ENCODE measurements at regions not wholly inside any gene's neighbourhood (a gene's known extent, or its start where the extent isn't known, plus 50 kb on each side); places are given as distances from the start of the nearest gene placed in this dataset.

DNA sequence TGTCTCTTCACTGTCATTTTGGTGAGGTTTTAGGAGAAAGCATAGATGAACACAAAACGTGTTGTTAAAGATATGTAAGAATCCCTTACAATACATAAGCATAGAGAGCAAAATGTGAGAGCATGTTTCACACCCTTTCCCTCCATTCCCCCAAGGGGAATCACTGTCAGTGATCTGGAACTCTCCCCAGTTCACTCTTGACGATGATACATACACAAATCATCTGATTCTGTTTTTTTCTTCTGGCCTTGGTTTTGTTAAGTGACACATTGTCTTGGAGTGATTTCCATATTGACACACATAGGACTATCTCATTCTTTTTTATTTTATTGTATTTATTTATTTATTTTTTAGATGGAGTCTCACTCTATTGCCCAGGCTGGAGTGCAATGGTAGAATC lies 53.7 kb upstream of the TANC1 start:
- intact Hi-C loops (cut with DNase I): no loop called here
- H3K27ac ChIP-seq: no peak overlapping the region
- WGBS (ENCODE audit: insufficient coverage, low coverage, low lambda C conversion rate, missing lambda C conversion rate): 60% methylated on average over 2 of the region's 2 CpGs
- DNase-seq: no peak
- H3K4me3 ChIP-seq: no peak overlapping the region
- no peak for ATAC-seq
- TF ChIP-seq CTCF (IDR thresholded peaks at IDR 0.05) (no peak), POLR2A (IDR thresholded peaks at IDR 0.05) (no peak)
- H3K36me3 ChIP-seq: no peaks in the 10 kb centered on the region
- peaks cover 0 to 2% (median 0%) of the 10 kb centered on the region in 4 donors for H3K9me3 ChIP-seq
- no peaks in the 10 kb centered on the region for H3K27me3 ChIP-seq
- no peaks in the 10 kb centered on the region for H3K4me1 ChIP-seq

GRCh38 chr2:158917121-158917520 lies 51.3 kb upstream of the TANC1 start:
- Histone ChIP-seq H3K4me1 (no peaks in the 10 kb centered on the region), H3K9me3 (peaks cover 0 to 3% (median 0%) of the 10 kb centered on the region in 4 donors), H3K27me3 (no peaks in the 10 kb centered on the region), H3K36me3 (no peaks in the 10 kb centered on the region), H3K27ac (no peak overlapping the region), H3K4me3 (no peak overlapping the region)
- ATAC-seq (no peak), DNase-seq (no peak)
- WGBS (ENCODE audit: insufficient coverage, low coverage, low lambda C conversion rate, missing lambda C conversion rate): 57% methylated on average over 2 of the region's 2 CpGs
- TF ChIP-seq POLR2A (IDR thresholded peaks at IDR 0.05): no peak
- no peak for TF ChIP-seq CTCF (IDR thresholded peaks at IDR 0.05)
- intact Hi-C loops (cut with DNase I): no loop called here

- Histone ChIP-seq H3K27ac (no peak overlapping the region), H3K9me3 (peaks cover 0 to 3% (median 0%) of the 10 kb centered on the region in 4 donors), H3K4me1 (no peaks in the 10 kb centered on the region), H3K4me3 (no peak overlapping the region), H3K27me3 (no peaks in the 10 kb centered on the region), H3K36me3 (no peaks in the 10 kb centered on the region)
- no peak for ATAC-seq
- no peak for DNase-seq
- intact Hi-C loops (cut with DNase I): no loop called here
- no peak for TF ChIP-seq CTCF (IDR thresholded peaks at IDR 0.05)
- TF ChIP-seq POLR2A (IDR thresholded peaks at IDR 0.05): no peak
Measured at GRCh38 chr2:158918452-158918851, 50.0 kb upstream of the TANC1 start.

Data from right lobe of liver (tissue), 6 donors.